Activated CD4-positive, alpha-beta T cell treated with anti-CD3 and anti-CD28 coated beads, Interleukin-2, amount 50 U/mL, for 16 hours (primary cell): ENCODE measurements at regions not wholly inside any gene's neighbourhood (a gene's known extent, or its start where the extent isn't known, plus 50 kb on each side); places are given as distances from the start of the nearest gene placed in this dataset.
"Not testable (repeated sequence)": the region's sequence is repeated elsewhere in the genome, so short reads cannot be mapped to it uniquely, and the experiment has no call there.

Experiments
- DNase-seq: peaks from one replicate; pipeline ENCODE4 v3.0.0-alpha.2; 2020

DNA sequence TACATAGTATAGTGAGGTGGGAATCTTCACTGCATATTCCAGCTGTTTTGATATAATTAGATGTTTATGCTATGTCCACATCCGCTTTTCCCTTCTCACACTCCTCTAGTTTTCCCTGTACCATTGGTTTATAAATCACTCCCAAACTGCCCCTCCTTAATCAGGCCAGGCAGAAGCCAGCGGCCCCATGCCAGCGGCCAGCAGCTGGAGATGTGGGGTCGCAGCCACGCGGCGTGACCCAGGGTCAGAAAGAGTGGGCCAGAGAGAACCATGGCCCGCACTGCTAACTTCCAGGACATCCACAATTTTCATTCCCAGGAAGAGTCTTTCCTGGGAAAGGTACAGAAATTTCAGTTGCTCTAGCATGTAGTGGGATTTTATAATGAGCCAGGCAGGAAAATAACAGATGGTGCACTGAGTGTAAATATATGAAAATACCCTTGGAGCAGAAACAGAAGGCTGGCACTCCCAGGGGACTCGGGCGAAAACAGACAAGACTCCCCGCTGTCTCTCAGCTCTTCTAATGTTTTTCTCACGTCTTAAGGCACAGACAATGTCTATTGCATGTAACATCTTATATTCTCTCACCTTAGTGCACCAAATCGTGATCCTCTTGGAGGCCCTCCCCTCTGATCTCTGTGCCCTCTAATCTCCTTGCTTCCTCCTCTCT is 145.9 kb upstream of the ZFP42 start:
- no peak for DNase-seq

- no peak for DNase-seq
Measured at GRCh38 chr4:187865914-187866313, 129.7 kb upstream of the ZFP42 start.

- no peak for DNase-seq
Measured at GRCh38 chr4:187883049-187883448, 112.5 kb upstream of the ZFP42 start.

DNA sequence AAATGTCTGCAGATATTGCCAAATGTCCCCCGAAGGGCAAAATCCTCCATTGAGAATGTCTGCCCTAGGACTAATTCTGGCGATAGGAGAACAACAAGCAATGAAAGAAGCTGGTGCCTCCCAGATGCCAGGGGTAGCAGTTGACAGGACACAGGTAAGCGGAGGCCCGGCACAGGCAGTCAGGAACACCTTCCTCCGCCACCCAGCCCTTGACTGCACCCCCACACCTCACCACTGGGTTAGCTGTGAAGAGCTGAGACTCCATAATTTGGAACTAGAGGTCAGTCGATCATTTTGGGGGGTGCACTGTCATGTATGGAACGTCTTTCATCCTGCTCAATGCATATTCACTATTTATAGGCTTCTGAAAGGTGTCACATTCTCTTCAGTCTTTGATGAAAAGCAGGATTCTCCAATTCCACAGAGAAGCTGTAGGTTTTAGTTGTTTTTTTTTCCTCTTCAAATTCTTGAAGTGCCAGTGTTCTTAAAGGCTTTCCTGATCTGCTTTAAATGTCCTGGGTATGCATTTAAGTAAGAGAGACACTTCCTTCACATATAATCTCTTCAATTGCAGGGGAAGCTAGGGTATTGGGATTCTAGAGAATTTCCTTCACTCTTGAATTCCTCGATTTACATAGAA is 111.6 kb upstream of the ZFP42 start:
- DNase-seq: no peak

DNA sequence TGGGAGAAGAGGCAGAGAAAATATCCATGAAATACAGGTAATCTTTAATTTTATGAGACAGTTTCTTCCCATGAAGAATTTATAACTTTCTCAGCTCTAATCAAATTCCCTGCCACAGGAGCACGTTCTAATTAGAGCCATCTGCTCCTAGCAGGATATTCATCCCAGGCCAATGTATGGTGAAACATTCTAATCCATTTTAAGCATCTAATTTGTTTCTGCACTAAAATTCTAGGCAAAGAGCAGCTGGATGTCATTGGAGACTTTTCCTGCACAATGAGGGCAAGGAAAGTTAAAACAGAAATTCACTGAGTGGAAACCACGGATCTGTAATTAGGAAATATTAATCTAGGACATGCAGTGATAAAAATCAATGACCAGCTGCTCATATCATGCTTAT is 107.7 kb upstream of the ZFP42 start:
- no peak for DNase-seq

DNA sequence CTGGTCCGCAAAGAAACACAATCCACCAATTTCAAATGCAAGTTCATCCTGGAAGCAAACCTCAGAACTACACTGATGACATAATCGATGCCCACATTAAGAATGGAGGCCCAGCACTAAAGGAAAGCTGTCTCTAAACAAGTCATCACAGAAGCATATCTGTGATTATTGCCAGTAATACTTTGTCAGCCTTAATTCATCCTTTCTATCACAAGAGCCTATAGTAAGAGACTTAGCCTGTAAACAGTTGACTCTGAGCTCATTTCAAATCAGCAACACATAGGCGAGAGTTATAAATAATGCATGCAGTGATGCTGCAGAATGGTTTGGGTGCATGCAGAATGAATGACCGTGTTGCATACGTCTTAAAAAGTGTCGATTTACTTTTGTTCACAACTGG is 105.9 kb upstream of the ZFP42 start:
- DNase-seq: no peak

DNA sequence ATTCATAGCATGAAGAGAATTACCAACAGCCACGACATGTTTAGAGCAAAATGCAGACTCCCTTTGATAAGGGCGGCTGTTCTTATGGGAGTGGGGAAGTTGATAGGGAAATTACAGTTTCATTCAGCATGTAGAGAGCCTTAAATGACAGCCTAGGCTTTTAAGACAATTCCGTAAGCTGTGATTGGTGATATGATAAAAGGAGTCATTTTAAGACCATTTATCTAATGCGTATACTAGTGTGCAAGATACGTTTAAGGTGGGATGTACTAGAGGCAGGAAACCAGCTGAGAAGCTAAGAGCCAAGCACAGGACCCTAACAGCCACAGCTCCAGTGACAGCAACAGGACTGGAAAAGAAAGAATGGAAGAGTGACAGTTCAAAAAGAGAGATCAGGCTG is 102.2 kb upstream of the ZFP42 start:
- no peak for DNase-seq

- DNase-seq: no peak
Measured at GRCh38 chr4:187903106-187903505, 92.5 kb upstream of the ZFP42 start.

- no peak for DNase-seq
Measured at GRCh38 chr4:187903700-187904099, 91.9 kb upstream of the ZFP42 start.

- DNase-seq: no peak
Measured at GRCh38 chr4:187908079-187908561, 87.5 kb upstream of the ZFP42 start.

DNA sequence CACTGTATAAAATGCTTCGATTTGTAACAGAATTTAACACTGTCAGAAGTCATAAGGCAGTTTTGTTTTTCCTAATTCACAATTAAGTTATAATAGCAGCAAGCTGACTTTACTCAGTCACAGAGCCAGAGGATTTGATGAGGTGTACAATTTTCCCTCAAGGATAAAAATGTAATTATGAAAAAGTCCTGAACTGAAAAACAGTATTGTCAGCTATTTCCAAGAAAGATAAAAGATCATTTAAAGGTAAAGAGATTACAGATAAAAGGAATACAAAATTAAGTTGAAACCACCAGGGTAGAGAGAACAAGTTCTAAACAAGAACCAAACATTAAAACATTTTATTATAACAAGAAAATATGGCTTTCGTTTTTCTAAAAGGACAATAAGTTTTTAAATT is 86.8 kb upstream of the ZFP42 start:
- DNase-seq: no peak

DNA sequence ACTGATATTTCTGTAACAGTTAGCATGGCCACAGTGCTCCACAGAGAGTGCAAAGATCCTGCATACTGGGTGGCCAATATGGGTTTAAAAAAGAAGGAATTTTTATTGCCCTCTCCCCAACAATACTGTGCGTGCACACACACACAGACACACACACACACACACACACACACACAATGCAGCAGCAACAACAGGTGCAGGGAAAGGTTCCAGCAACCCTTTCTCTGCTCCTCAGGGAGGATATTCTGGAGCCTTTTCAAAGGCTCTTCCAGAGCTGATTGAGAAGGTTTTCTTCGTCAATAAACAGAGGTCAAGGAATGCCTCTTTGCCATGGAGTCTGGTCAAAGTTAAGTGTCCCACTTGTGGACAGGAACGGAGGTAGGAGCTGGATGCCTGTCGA is 84.8 kb upstream of the ZFP42 start:
- DNase-seq: no peak

DNA sequence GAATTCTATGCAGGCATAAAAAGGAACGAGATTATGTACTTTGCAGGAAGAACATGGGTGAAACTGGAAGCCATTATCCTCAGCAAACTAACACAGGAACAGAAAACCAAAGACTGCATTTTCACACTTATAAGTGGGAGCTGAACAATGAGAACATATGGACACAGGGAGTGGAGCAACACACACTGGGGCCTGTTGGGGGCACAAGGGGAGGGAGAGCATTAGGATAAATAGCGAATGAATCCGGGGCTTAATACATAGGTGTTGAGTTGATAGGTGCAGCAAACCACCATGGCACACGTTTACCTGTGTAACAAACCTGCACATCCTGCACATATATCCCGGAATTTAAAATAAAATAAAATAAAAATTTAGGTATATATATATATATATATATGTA is 80.2 kb upstream of the ZFP42 start:
- not testable (repeated sequence) for DNase-seq

DNA sequence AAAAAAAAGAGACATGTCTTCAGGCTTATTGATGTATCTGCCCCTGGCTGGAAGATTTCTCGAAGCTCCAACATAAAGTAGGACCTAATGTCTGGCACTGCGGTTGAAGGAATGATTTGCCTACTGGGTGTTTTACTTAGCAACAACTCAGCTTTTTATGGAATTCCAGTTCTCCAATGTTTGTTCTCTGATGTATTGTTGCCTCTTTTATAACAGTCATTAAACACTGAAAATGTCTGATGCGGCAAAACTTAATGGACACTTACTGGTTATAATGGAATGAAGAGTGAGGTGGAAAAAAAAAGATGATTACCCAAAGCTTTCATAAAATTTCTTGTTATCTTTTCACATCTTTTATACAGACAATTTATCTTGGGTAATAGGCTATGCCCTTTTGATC is 75.6 kb upstream of the ZFP42 start:
- DNase-seq: no peak

DNA sequence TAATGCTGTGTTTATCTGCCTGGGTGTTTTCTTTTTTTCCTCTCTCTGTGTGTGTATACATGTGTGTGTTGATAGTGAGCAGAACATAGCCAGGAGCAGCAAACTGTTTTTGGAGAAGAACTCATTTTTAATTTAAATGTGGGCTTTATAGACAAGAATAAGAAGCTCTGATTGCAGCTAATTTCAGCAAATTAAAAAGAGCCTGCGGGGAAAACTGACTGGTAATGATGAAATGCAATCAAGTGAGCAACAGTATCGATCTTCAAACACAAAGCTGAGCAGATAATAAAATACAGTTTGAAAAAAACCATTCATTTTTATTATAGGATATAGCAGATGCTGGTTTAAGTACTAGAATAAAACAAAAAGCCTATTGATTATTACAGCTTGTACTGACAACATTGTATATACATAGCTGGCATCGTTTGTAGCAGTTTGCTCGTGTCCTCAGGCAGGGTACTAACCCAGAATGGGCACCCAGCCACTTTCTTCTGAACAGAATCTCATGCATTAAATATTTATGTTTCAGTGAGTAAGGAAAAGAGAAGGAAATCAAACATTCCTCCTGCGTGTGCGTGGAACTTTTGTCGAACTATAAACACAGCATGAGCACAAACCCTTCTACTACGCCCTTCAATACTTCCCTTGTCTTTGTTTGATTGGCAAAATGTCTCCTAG is 73.5 kb upstream of the ZFP42 start:
- no peak for DNase-seq

- no peak for DNase-seq
Measured at GRCh38 chr4:187929024-187929423, 66.5 kb upstream of the ZFP42 start.

DNA sequence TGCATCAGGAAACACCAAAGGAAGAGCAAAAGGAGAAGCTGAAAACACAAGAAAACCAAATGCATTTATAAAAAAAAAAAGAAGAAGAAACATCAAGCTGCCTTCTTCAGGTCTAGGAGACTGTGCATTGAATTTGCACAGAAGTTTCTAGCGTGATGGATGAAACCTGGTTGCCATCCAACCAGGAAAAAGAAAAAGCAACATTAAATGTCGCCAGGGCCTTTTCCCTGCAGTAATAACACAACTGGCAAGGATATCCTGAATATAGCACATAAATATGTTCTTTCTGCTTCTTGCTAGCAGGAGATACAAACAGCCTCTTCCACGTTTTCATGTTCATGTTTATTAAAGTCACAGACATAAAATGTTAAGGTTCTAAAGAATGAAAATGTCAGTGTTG is 60.8 kb upstream of the ZFP42 start:
- DNase-seq: no peak

DNA sequence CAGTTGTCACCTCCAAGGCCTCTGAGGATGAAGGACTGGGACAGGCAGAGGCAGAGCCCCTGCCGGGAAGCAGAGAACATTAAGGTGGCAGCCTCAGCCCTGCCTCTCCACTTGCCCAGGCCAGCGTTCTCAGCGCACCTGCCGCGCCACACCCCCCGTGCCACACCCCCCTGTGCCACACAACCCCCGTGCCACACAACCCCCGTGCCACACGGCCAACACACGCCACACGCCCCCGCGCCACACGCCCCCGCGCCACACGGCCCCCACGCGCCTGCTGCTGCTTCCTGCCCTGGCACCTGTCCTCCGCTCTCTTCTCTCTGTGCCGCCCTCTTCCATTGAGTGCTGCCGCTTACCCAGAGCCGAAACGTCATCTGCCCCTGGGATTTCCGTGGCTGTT is 58.0 kb upstream of the ZFP42 start:
- no peak for DNase-seq

- no peak for DNase-seq
Measured at GRCh38 chr4:187940299-187940698, 55.3 kb upstream of the ZFP42 start.

GRCh38 chr4:187942968-187943367 is 52.6 kb upstream of the ZFP42 start:
- no peak for DNase-seq

DNA sequence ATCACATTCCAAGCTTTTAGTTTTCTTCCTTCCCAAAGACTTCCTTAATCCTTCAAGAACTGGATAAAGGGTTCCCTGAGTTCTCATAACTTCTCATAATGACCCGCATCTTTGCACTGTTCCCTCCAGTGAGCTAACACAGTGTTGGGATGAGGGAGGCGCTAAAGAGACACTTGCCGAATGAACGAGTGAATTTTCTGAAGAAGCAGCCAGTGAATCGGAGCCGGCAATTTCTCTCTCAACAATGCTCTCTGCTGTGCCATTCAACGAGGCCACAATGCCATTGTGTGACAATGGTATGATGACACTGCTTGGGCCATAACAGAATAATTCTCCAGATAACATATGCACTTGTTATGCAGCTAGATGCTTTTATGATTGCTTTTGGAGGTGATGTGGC is 51.4 kb upstream of the ZFP42 start:
- no peak for DNase-seq
